CD14-positive monocyte (primary cell): ENCODE measurements at regions not wholly inside any gene's neighbourhood (a gene's known extent, or its start where the extent isn't known, plus 50 kb on each side); places are given as distances from the start of the nearest gene placed in this dataset.

Experiments
- DNase-seq, 3 donors: peaks; one replicate each; pipeline ENCODE4 v3.0.0-alpha.2; 2011 to 2022
- H2AFZ ChIP-seq: 2 replicates; pipeline ENCODE4 v1.6.0; 2012; ENCODE audit warnings: mild to moderate bottlenecking, low read depth, low read length, inconsistent platforms; ENCODE audit not compliant: insufficient read depth, poor library complexity, severe bottlenecking
- H3K27ac ChIP-seq, 2 donors: 1 replicate in 1 of 2; 2 replicates in 1 of 2; pipeline ENCODE4 v1.5.1; 2012 to 2013; ENCODE audit warnings: low read length in 2 of 2, control low read depth in 1 of 2, inconsistent platforms in 1 of 2, low read depth in 1 of 2, mild to moderate bottlenecking in 1 of 2
- H3K27me3 ChIP-seq, 2 donors: one replicate each; pipeline versions ENCODE4 v1.6.0 to v1.6.1; 2011 to 2013; ENCODE audit warnings: low read length in 2 of 2; ENCODE audit not compliant: control insufficient read depth in 2 of 2, insufficient read depth in 2 of 2
- H3K36me3 ChIP-seq, 2 donors: replicated peaks in 1 of 2; 1 replicate in 1 of 2; 2 replicates in 1 of 2; pipeline versions ENCODE4 v1.5.1 to v1.6.1; 2012 to 2013; ENCODE audit warnings: low read length in 2 of 2, control low read depth in 1 of 2, inconsistent platforms in 1 of 2, mild to moderate bottlenecking in 1 of 2; ENCODE audit not compliant: insufficient read depth in 2 of 2, control insufficient read depth in 1 of 2
- H3K4me1 ChIP-seq, 2 donors: 1 replicate in 1 of 2; 2 replicates in 1 of 2; pipeline versions ENCODE4 v1.5.1 to v1.6.1; 2012 to 2013; ENCODE audit warnings: low read length in 2 of 2, control low read depth in 1 of 2, inconsistent platforms in 1 of 2, mild to moderate bottlenecking in 1 of 2, moderate library complexity in 1 of 2; ENCODE audit not compliant: insufficient read depth in 2 of 2, control insufficient read depth in 1 of 2
- H3K4me2 ChIP-seq: replicated peaks from 2 replicates; pipeline ENCODE3; 2012; ENCODE audit warnings: low read length, moderate library complexity, mild to moderate bottlenecking; ENCODE audit not compliant: poor library complexity, severe bottlenecking; ENCODE audit errors: extremely low read depth
- H3K4me3 ChIP-seq, 3 experiments: fragments of 200-600 bp in 1 of 3; sonication (generic) in 1 of 3; replicated peaks in 1 of 3; 1 replicate in 2 of 3; 2 replicates in 1 of 3; pipeline ENCODE4 v1.5.1; 2011 to 2013; ENCODE audit warnings: low read length in 3 of 3, mild to moderate bottlenecking in 3 of 3, control low read depth in 2 of 3, low read depth in 2 of 3, inconsistent platforms in 1 of 3, moderate library complexity in 1 of 3
- H3K79me2 ChIP-seq: 2 replicates; pipeline ENCODE4 v1.6.0; 2012; ENCODE audit warnings: mild to moderate bottlenecking, control low read depth, inconsistent platforms, low read length, moderate library complexity; ENCODE audit not compliant: insufficient read depth
- H3K9ac ChIP-seq: 2 replicates; pipeline ENCODE4 v1.6.0; 2017; ENCODE audit warnings: low read length, mild to moderate bottlenecking; ENCODE audit not compliant: insufficient read depth, poor library complexity, severe bottlenecking
- H3K9me3 ChIP-seq, 2 donors: replicated peaks in 1 of 2; 1 replicate in 1 of 2; 2 replicates in 1 of 2; pipeline versions ENCODE4 v1.5.1 to v1.6.1; 2012 to 2013; ENCODE audit warnings: low read length in 2 of 2, control low read depth in 1 of 2; ENCODE audit not compliant: control insufficient read depth in 1 of 2, insufficient read depth in 1 of 2
- H4K20me1 ChIP-seq: 2 replicates; pipeline ENCODE4 v1.6.0; 2012; ENCODE audit warnings: mild to moderate bottlenecking, low read length, control low read depth, moderate library complexity; ENCODE audit not compliant: insufficient read depth
- H3K27ac Mint-ChIP-seq, 7 donors: one replicate each; pipeline ENCODE4 v1.8.0; 2020; ENCODE audit warnings: mild to moderate bottlenecking in 7 of 7, mixed read lengths in 7 of 7, moderate library complexity in 6 of 7, inconsistent platforms in 2 of 7
- H3K27me3 Mint-ChIP-seq, 3 donors: one replicate each; pipeline ENCODE4 v1.8.0; 2021 to 2022; ENCODE audit warnings: low read depth in 3 of 3, mild to moderate bottlenecking in 3 of 3, mixed read lengths in 3 of 3, moderate library complexity in 3 of 3, inconsistent platforms in 1 of 3
- H3K36me3 Mint-ChIP-seq, 2 donors: one replicate each; pipeline ENCODE4 v1.8.0; 2020; ENCODE audit warnings: mixed read lengths in 2 of 2, inconsistent platforms in 1 of 2, mild to moderate bottlenecking in 1 of 2
- H3K4me1 Mint-ChIP-seq: one replicate; pipeline ENCODE4 v1.8.0; 2020; ENCODE audit warnings: mild to moderate bottlenecking, mixed read lengths
- H3K4me3 Mint-ChIP-seq, 2 donors: one replicate each; pipeline ENCODE4 v1.8.0; 2020; ENCODE audit warnings: mild to moderate bottlenecking in 2 of 2, mixed read lengths in 2 of 2, moderate library complexity in 1 of 2
- H3K9me3 Mint-ChIP-seq, 7 donors: one replicate each; pipeline ENCODE4 v1.8.0; 2020 to 2022; ENCODE audit warnings: mixed read lengths in 7 of 7, mild to moderate bottlenecking in 6 of 7, moderate library complexity in 6 of 7, inconsistent platforms in 2 of 7
- WGBS: methylation state at CpG from one replicate; pipeline ENCODE4 v1.1.5; 2013; ENCODE audit warnings: missing lambda C conversion rate; ENCODE audit not compliant: insufficient coverage; 5-methylcytosine and 5-hydroxymethylcytosine counted together
- intact Hi-C, 2 donors: fragments of 100-400 bp; cut with micrococcal nuclease; formaldehyde crosslinking; loops; one replicate each; pipeline versions ENCODE4 v1.15.0 to v1.15.1; 2023
- TF ChIP-seq, protein P1 (sequence below): fragments of 200-600 bp; IDR thresholded peaks from one replicate; pipeline ENCODE4 v1.8.0; 2022; ENCODE audit warnings: antibody characterized with exemption, mild to moderate bottlenecking

DNA sequence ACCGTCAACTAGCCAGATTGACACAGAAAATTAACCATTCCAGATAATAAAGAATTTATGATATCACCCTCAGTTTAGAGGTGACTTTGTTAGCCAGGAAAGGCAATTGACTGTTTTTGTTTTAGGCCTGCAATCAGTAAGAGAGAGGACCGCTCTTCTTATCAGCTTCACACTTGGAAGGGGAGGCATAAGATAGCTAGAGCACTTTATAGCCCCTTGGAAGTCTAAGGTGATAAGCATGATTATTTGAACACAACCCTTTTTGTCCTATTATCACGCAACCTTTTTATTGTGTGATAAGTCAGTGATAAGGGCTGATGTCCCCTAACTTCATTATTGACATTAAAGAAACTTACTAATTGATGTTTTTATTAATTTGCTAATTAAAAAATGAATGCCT lies 162.6 kb upstream of the CDKN2B start:
- Mint-ChIP-seq H3K9me3 (no peaks in the 10 kb centered on the region), H3K4me1 (peaks cover 52% of the 10 kb centered on the region), H3K4me3 (no peak overlapping the region), H3K27ac (peak overlapping the region; percentile 81 to 96 (median 89)), H3K36me3 (no peaks in the 10 kb centered on the region), H3K27me3 (no peaks in the 10 kb centered on the region)
- Histone ChIP-seq H3K27ac (peak overlapping the region in 1 of 2 donors; percentile 84), H3K79me2 (no peaks in the 10 kb centered on the region), H4K20me1 (no peaks in the 10 kb centered on the region), H3K4me2 (no peak overlapping the region), H3K36me3 (no peaks in the 10 kb centered on the region), H3K9me3 (no peaks in the 10 kb centered on the region), H3K9ac (no peak overlapping the region), H3K27me3 (no peaks in the 10 kb centered on the region), H2AFZ (no peak overlapping the region), H3K4me1 (peaks cover 52 to 63% of the 10 kb centered on the region in 2 donors), H3K4me3 (peak overlapping the region in 1 of 3 experiments; percentile 16)
- DNase-seq: no peak
- TF ChIP-seq, protein P1, sequence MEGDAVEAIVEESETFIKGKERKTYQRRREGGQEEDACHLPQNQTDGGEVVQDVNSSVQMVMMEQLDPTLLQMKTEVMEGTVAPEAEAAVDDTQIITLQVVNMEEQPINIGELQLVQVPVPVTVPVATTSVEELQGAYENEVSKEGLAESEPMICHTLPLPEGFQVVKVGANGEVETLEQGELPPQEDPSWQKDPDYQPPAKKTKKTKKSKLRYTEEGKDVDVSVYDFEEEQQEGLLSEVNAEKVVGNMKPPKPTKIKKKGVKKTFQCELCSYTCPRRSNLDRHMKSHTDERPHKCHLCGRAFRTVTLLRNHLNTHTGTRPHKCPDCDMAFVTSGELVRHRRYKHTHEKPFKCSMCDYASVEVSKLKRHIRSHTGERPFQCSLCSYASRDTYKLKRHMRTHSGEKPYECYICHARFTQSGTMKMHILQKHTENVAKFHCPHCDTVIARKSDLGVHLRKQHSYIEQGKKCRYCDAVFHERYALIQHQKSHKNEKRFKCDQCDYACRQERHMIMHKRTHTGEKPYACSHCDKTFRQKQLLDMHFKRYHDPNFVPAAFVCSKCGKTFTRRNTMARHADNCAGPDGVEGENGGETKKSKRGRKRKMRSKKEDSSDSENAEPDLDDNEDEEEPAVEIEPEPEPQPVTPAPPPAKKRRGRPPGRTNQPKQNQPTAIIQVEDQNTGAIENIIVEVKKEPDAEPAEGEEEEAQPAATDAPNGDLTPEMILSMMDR: no peak
- intact Hi-C loops: no loop called here
- no CpG with 5 or more reads among the region's 3 CpGs for WGBS

DNA sequence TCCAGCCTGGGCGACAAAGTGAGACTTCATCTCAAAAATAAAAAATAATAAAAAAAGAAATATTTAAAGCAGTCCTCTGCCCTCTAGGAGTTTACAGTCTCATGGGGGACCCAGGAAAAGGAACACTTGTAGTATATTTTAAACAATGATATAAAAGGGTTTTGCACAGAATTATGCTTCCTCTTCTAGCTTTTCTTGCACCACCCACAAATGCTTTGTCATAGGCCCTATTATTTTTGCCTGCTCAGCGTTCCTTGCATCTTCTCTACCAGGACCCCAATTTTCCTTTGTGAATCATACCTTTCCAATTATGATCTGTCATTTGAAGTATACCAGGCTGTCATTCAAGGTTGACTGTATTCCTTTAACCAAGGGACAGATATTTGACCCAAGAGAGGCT lies 164.8 kb upstream of the CDKN2B start:
- H3K4me1 ChIP-seq: peaks cover 43 to 48% of the 10 kb centered on the region in 2 donors

More for the DNA sequence above, 164.8 kb upstream of the CDKN2B start:
- no peak overlapping the region for H3K9ac ChIP-seq
- DNase-seq: peak in 1 of 3 donors; percentile 36
- no peak overlapping the region for H3K4me3 Mint-ChIP-seq
- H3K4me3 ChIP-seq: no peak overlapping the region
- H2AFZ ChIP-seq: no peak overlapping the region
- H3K9me3 Mint-ChIP-seq: peaks cover 0 to 10% (median 7%) of the 10 kb centered on the region in 7 donors
- 57% methylated on average over 1 of the region's 2 CpGs for WGBS
- H3K27ac Mint-ChIP-seq: peak overlapping the region in 2 of 7 donors; percentile 6 to 68
- H3K4me1 Mint-ChIP-seq: peaks cover 46% of the 10 kb centered on the region
- H3K27ac ChIP-seq: no peak overlapping the region
- H3K27me3 ChIP-seq: no peaks in the 10 kb centered on the region
- no peaks in the 10 kb centered on the region for H3K9me3 ChIP-seq
- H4K20me1 ChIP-seq: no peaks in the 10 kb centered on the region
- no peaks in the 10 kb centered on the region for H3K36me3 ChIP-seq
- no peaks in the 10 kb centered on the region for H3K79me2 ChIP-seq
- H3K27me3 Mint-ChIP-seq: peaks cover 0 to 1% (median 0%) of the 10 kb centered on the region in 3 donors
- TF ChIP-seq, protein P1: no peak
- H3K4me2 ChIP-seq: no peak overlapping the region
- no peaks in the 10 kb centered on the region for H3K36me3 Mint-ChIP-seq
- intact Hi-C loops: no loop called here
